GM21390 (cell line): ENCODE measurements at regions not wholly inside any gene's neighbourhood (a gene's known extent, or its start where the extent isn't known, plus 50 kb on each side); places are given as distances from the start of the nearest gene placed in this dataset.
A peak's percentile ranks its signal among the peaks of the same experiment; 100 is the strongest.

Experiments
- ATAC-seq: cut with Tn5 transposase; IDR thresholded peaks from one replicate; pipeline ENCODE4 v1.9.1; 2021; ENCODE audit not compliant: unreplicated experiment

GRCh38 chr11:116312570-116313391 lies 460.0 kb downstream of the BUD13 start:
- ATAC-seq: no peak

- ATAC-seq: no peak
Measured at GRCh38 chr11:116311206-116311605, 461.6 kb downstream of the BUD13 start.

GRCh38 chr11:116310698-116311097 lies 462.1 kb downstream of the BUD13 start:
- ATAC-seq: no peak

- ATAC-seq: no peak
Measured at GRCh38 chr11:116310226-116310625, 462.6 kb downstream of the BUD13 start.

- ATAC-seq: no peak
Measured at GRCh38 chr11:116309446-116309845, 463.3 kb downstream of the BUD13 start.

GRCh38 chr11:116302756-116303155 lies 470.0 kb downstream of the BUD13 start:
- ATAC-seq: no peak

GRCh38 chr11:116301141-116301540 lies 471.6 kb downstream of the BUD13 start:
- no peak for ATAC-seq

GRCh38 chr11:116300232-116300631 lies 472.6 kb downstream of the BUD13 start:
- no peak for ATAC-seq

GRCh38 chr11:116294630-116295029 lies 478.2 kb downstream of the BUD13 start:
- no peak for ATAC-seq

GRCh38 chr11:116287866-116288265 lies 484.9 kb downstream of the BUD13 start:
- ATAC-seq: no peak

- no peak for ATAC-seq
Measured at GRCh38 chr11:116285026-116285425, 487.8 kb downstream of the BUD13 start.

GRCh38 chr11:116283300-116283699 lies 489.5 kb downstream of the BUD13 start:
- no peak for ATAC-seq

GRCh38 chr11:116282481-116282880 lies 490.3 kb downstream of the BUD13 start:
- ATAC-seq: no peak

- ATAC-seq: no peak
Measured at GRCh38 chr11:116281173-116282160, 491.3 kb downstream of the BUD13 start.

- no peak for ATAC-seq
Measured at GRCh38 chr11:116279511-116279910, 493.3 kb downstream of the BUD13 start.

- ATAC-seq: no peak
Measured at GRCh38 chr11:116278076-116278475, 494.7 kb downstream of the BUD13 start.

GRCh38 chr11:116276051-116277044 lies 496.4 kb downstream of the BUD13 start:
- peak; percentile 91 for ATAC-seq

GRCh38 chr11:116275635-116276034 lies 497.2 kb downstream of the BUD13 start:
- ATAC-seq: no peak

- no peak for ATAC-seq
Measured at GRCh38 chr11:116274521-116274920, 498.3 kb downstream of the BUD13 start.

- no peak for ATAC-seq
Measured at GRCh38 chr11:116272181-116272789, 500.5 kb downstream of the BUD13 start.
